Activated CD4-positive, CD25-positive, alpha-beta regulatory T cell treated with anti-CD3 and anti-CD28 coated beads, Interleukin-2, amount 50 U/mL, for 72 hours (primary cell): ENCODE measurements at regions not wholly inside any gene's neighbourhood (a gene's known extent, or its start where the extent isn't known, plus 50 kb on each side); places are given as distances from the start of the nearest gene placed in this dataset.
"Not testable (repeated sequence)": the region's sequence is repeated elsewhere in the genome, so short reads cannot be mapped to it uniquely, and the experiment has no call there.

ENCODE experiments used
- DNase-seq: peaks from one replicate; pipeline ENCODE4 v3.0.0; 2021

DNA sequence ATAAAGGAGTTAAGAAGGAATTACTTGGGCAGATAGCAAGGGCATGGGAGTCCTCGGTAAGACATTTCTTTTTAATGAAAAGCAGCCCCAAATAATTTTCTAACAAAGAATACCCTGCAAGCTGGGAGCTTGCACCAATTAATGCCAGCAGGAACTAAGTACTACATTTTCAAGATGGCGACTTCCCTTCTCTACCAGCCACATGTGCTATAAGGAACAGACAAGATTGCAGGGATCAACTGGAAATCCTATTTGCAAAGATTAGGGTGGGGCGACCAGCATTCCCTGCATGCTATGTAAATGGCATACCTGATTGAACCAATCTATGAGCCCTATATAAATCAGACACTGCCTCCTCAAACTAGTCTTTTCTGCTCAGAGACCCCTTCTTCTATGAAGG is 827.5 kb downstream of the ADCYAP1 start:
- DNase-seq, result no peak

DNA sequence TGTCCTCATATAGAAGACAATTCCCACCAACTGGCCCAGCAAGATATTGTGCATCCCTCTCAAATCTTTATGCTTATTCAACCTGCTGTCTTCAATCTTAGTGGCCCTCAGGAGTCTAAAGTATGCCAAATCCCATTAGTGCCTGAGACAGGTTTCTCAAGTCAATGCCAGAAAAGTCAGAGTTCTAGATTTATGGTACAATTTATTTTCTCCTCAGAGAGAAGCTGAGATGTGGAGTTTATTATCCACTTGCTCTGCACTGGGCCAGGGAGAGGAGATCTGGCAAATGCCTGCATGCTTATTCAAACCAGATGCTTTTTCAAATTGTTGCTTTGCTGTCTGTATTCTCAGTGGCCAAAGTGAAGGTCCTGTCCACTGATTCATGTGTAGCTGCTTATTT is 825.2 kb downstream of the METTL4 start:
- DNase-seq, result no peak

DNA sequence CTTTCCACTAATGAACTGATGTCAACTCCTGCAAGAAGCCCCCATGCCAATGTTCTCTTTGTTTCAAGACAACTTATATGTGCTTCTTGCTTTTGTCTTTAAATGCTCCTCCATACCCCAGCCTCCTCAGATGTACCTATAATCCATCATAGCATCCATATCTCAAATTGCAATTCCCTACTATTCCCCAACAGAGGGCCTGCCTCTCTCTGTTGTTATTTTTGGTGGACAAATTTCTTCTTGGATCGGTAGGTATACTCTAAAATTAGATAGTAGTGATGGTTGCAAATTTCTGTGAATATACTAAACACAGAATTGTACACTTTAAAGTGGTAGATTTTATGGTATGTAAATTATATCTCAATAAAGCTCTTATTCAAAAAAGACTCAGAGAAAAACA is 820.1 kb downstream of the METTL4 start:
- DNase-seq, result no peak

DNA sequence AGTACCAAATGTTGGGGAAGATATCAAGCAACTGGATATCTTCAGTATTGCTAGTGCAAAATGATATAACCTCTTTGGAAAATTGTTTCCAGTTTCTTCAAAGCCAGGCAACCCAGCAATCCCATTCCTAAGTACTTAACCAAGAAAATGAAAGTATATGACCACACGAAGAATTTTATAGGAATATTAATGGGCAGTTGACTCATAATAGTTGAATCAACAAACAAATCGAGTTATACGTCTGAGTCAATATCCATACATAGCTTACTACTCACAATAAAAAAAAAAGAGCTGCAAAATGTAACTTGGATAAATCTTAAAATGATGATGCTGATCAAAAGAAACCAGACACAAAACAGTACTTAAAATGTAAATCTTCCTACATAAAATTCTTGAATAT is 810.4 kb downstream of the METTL4 start:
- DNase-seq, result no peak

DNA sequence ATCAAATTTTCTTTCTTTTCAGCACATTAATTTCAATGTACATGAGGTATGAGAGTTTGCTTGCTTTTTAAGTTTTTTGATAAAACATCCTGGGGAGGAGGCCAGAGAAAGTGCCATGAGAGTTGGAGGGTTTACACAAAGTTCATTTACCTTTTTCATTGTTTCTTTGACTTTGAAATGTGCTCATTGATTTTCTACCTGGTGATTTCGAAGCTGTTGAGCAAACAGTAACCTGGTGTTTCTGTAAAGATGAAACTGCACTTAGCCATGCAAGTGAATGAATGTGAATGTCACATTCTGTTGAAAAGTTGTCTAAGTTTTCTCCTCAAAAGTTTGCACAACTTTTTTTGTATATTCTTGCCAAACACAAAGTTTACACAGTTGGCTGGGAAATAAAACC is 797.0 kb downstream of the METTL4 start:
- DNase-seq, result no peak

DNA sequence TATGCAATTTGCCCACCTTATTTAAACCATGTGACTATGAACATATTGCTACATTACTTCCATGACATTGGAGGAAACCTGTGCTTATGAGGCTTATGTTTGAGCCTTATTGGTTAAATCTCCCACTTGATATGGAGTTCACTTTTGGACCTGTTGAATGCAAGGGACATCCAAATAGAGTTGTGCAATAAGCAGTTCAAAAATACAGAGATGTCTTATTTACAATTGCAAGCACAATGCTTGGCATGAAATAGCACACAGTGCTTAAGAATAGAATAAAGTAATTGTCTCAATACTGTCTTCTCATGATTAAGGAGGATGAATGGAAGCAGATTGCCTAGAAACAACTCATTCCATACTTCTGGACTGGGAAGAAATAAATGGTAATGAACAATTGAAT is 793.5 kb downstream of the METTL4 start:
- DNase-seq, result no peak

DNA sequence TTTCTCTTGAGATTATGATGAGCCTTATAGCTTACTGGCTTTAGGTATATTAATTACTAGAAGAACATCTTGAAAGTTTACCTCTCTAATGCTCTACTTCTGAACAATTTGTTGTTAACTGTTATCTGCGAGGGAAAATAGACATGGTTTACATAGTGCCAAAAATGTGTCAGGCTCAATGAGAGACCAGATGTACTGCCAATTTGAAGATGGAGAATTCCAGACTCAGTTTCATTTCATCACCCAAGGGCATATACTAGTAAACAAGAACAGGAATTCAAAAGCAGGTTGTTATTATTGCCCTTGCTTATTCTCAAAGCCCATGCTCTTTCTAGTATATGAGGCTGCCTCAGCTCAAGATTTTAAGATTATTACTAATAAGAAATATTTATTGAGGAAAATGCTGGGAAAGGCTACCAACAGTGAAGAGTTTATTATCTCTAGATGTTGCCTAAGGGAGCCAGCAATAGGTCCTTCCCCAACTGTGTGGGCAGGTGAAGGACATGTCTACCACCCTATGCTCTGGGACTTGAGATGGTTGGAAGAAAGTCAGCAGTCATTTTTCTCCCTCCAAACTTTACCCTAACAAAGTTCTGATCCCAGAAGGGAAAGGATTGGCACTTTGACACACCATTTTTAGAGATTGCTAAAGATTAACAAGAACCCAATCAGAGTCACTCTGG is 792.7 kb downstream of the METTL4 start:
- no peak for DNase-seq

DNA sequence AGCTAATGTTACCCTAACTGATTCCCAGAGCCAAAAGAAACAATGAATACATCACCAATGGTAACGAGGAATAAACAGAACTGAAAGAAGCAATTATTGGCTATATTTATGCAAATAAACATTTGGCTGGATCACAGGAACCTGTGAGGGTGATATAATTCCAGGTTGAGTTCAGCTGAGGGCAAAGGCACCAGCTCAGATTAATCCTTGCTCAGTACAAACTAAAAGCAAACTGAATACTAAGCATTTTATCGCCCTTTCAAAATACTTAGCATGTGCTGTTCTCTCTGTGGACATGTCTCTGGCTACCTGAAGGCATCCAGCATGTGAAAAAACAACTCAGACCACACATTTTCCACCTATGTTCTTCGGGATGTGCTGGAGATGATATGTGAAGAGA is 791.7 kb downstream of the METTL4 start:
- no peak for DNase-seq

DNA sequence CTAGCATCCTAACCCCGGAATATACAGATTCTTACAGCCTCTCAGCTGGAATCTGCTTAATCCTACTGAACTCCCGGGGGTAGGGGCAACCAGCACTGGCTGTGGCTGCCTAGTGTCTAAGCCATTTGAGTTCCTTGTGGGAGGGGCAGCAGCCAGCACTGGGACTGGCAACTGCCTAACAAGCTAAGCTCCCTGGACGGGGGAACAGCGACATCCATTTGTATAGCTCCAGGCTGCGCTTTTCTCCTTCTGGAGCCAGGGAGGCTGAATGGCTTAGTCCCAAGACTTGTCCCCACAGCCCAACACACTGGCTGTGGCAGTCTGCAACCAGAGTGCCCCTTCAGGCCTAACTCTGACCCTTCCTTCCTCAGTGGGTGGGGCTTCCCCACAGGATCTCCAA is 787.2 kb downstream of the METTL4 start:
- DNase-seq, result no peak

DNA sequence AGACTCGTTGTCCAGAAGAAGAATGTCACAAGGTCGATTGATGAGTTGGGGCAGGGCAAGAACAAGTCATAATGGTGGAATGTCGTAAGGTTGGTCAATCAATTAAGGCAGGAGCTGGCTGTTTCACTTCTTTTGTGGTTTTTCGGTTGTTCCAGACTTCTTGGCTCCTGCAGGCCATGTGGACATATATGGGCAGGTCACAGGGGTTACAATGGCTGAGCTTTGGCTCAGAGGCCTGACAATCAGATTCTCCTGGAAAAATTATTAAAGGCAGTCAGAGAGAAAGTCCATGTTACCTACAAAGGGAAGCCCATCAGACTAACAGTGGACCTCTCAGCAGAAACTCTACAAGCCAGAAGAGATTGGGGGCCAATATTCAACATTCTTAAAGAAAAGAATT is 785.3 kb downstream of the METTL4 start:
- not testable (repeated sequence) for DNase-seq

DNA sequence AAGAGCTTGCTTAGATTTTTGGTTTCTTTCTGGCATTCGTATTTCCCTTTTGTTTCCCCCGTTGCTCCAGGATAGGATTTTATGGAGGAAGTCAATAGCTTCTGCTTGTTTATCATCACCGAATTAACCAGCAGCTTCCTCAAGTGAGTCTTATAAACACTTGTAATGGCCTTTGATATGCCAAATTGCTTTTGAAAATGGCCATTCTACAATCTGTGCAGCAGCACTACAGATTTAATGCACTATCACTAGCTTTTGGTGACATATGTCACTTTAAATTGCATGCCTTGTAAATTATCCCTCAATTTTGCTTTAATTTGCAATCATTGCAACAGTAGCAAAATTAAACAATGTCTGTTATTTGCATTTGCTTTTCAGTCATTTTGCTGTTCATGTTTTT is 774.7 kb downstream of the METTL4 start:
- DNase-seq, result no peak

DNA sequence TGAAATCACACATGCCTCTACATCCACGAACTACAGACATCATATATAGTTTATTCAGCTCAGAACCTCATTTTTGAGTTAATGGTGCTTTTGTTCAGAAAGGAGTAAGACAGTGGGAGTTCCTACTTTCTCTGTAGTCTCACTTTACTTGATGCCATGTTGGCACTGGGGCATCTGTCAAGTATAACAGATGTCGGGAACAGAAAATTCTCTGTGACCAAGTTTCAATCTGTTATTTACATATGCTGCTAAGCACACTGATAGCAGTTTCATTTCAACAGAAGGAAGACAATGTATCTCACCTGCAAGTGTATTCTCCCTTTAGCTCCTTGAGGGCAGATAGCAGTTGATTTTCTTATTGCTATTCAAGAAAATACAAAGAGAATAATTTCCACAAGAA is 774.1 kb downstream of the METTL4 start:
- no peak for DNase-seq

DNA sequence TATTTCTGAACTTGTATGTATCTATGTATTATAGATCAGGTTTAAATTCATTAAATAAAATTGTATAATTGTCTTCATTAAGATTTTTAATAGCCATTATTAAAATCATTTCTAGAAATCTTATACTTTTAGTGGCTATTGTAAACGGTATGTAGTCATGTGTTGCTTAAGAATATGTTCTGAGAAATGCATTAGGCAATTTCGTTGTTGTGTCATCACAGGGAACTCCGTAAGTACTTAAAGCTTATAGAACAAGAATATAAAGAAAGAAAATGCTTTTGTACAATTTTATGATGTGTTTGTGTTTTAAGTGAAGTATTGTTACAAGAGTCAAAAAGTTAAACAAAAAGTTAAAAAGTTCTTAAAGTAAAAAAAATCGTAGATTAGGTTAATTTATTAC is 765.8 kb downstream of the METTL4 start:
- DNase-seq, result no peak

DNA sequence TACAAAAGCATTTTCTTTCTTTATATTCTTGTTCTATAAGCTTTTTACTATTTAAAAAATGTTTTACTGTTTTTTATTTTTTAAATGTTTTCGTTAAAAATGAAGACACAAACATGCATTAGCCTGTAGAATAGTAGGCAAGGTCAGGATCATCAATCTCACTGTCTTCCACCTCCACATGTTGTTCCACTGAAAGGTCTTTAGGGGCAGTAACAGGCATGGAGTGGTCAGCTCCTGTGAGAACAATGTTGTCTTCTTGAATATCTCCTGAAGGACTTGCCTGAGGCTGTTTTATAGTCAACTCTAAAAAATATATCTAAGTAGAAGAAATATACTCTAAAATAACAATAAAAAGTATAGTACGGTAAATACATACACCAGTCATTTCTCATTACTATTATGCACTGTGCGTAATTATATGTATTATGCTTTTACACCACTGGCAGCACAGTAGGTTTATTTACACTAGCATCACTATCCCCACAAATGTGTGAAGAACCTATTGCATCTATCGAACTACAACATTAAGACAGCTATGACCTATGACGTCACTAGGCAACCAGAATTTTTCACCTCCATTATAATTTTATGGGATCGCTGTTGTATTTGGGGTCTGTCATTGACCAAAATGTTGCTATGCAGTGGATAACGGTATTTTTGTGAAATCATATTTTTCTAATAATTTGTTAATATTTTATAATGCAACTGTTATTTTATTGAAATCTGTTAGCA is 764.3 kb downstream of the METTL4 start:
- no peak for DNase-seq

DNA sequence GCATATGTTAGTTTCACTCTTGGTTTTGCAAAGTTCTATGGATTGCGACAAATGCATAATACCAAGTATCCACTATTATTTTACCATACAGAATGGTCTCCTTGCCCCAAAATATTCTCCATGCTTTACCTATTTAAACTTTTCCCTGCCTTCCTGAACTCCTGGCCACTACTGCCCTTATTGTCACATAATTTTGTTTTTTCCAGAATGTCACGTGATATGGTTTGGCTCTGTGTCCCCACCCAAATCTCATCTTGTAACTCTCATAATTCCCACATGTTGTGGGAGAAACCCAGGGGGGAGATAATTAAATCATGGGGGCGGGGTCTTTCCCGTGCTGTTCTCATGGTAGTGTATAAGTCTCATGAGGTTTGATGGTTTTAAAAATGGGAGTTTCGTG is 760.0 kb downstream of the METTL4 start:
- DNase-seq, result no peak

DNA sequence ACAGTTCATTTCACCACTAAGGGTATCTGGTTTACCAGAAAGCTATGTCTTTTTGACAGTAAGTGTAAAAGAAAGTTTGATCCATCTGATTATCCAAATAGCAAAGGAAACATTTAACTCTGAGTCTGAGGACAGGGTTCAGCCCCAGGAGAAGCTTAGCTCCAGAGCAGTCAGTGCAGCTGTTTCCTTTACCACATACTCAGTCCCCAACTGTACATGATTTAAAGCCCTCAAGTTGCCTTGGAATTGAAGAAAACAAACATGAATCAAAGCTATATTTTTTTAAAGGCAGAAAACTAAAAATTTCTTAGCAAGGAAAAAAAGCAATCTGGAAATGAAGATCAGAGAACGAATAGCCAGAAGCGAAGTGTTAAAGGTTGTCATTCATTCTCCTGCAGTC is 746.0 kb downstream of the METTL4 start:
- no peak for DNase-seq

DNA sequence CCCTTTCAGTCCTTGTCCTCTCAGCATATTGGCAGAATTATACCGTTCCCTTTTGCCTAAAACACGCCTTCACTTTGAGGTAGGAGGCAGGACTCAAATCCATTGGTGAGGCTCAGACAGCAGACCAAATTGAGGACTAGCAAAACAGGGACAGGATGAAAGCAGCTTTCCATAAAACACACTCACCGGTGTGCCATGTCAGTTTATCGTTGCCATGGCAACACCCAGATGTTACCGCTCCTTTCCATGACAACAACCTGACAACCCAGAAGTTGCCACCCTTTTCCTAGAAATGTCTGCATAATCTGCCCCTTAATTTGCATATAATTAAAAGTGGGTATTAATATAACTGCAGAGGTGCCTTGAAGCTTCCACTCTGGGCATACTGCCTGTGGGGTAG is 730.4 kb downstream of the METTL4 start:
- no peak for DNase-seq

DNA sequence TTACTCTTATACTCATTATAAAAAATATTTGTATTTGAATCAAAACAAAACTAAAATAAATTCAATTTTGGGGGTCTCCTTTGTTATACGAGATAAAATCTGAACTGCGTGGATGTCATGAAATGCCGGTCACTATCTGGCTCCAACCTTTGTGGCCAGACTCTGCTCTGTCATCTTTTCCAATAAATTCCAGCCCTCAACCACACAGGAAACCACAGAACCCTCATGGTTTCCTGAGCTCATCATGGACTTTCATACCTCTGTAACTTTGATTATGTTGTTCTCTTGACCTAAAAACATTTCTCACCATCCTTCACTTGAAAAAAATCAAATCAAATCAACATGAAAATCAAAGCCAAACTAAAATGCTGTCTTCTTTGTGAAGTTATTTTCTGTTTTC is 724.7 kb downstream of the METTL4 start:
- no peak for DNase-seq

DNA sequence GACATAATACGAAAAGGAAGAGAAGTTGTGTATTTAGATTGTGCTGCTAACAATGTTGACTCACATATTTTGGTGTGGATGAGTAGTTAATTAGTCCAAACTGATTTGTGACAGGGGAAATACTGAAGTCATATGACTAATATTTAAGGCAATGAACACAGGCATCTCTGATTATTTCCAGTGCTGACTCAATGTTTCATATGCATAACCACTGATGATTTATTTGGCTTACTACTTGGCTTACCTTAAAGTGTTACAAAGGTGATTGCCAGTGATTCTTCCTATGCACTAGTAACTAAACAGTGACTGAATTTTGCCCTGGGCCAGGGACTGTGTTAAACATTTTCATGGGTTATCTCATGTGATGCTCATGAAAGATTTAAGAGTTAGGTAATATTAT is 722.6 kb downstream of the METTL4 start:
- DNase-seq, result no peak

DNA sequence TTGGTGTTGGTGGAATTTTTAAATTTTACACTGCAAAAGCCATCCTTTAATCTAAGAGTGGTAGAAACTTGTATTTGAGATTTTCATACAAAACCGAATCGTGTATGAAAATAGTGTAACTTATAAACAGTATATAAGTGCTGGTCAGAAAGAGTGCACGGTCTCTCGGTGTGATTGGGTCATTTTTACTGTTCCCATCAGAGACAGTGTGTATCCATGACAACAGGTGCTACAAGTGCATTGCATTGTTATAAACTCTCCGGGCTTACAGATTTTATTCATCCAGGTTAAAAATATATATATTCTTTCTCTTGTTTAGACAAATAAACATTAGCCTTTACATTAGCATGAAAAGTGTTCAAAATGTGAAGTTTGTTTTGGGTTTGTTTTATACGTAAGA is 721.9 kb downstream of the METTL4 start:
- no peak for DNase-seq

DNA sequence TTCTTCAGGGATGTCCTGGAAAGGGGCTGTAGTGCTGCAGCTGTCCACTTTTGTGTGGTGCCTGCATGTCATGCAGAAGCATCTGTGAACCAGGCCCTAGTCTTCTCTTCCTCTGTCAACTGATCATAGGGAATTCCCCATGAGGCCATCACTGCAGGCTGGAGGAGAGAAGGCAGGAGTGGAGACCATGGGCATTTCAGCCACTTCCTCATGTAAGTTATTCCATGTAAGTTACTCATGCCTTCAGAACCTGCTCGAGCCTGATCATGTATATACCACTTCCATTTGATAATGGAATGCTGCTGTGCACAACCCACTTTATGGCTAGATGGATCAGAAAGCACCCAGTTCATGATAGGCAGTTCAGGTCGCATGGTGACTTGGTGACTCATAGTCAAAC is 714.0 kb downstream of the METTL4 start:
- DNase-seq, result not testable (repeated sequence)

DNA sequence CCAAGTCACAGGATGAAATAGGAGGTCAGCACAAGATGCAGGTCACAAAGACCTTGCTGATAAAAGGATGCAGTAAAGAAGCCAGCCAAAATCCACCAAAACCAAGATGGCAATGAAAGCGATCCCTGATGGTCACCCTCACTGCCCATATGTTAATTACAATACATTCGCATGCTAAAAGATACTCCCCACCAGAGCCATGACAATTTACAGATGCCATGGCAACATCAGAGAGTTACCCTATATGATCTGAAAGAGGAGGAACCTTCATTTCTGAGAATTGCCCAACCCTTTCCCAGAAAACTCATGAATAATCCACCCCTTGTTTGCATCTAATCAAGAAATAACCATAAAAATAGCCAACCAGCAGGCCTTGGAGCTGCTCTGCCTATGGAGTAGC is 709.8 kb downstream of the METTL4 start:
- DNase-seq, result no peak

DNA sequence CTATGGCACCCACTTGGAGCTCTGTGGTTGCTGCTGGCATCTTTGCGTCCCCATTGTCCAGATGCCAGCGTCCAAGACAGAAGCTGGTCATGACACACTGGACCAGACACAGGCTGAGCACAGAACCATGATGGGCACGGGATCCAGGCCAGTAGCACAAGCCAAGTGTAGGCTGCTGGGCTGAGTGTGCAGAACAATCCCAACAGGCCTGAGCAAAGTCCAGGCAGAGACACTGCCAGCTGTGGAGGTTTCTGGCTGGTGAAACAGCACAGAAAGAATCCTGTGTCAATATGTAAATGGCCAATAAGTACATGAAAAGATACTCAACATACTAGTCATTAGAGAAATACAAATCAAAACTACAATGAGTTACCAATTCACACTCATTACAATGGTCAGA is 705.4 kb downstream of the METTL4 start:
- DNase-seq, result no peak

DNA sequence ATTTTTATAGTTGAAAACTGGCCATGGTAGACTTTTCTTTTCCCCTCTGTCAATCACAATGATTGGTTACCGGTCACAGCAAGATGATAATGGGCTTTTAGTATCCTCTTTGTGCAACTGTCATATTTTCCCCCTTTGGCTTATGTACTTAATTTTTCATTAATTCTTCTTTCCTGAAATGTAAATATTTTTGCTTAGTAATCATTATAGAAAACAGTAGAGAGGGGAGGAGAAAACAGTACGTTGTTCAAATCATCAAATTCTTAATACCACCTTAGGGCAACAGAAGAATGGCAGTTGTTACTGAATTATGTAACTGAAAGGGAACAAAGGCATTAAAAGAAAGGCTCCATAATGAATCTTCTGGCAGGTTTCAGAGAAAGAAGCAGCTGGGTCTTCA is 699.0 kb downstream of the METTL4 start:
- DNase-seq, result no peak

DNA sequence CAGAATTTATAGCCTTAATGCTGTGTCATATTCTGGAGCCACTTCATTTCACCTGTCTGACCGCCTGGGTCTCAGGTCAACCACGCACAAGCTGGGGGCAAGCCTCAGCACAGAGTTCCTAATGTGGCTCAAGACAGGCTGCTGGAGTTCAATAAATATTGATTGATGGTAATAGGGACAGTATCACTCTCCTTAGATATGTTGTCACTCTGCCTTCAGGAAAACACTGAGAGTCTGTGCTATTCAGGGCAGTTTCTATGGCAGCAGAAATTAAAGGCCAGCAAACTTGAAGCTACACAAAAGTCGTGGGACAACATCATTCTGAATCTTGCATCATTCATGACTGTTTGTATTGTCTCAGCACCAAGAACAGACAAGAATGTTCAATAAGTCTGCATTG is 696.1 kb downstream of the METTL4 start:
- DNase-seq, result no peak
